RPMI8226 (cell line): ENCODE measurements at regions not wholly inside any gene's neighbourhood (a gene's known extent, or its start where the extent isn't known, plus 50 kb on each side); places are given as distances from the start of the nearest gene placed in this dataset.

ENCODE experiments used
- DNase-seq: peaks from one replicate; pipeline ENCODE4 v3.0.0-alpha.2; 2015

GRCh38 chrX:117215683-117216082, 752.9 kb upstream of the CT83 start:
- DNase-seq, result no peak

GRCh38 chrX:117196481-117196880, 733.7 kb upstream of the CT83 start:
- no peak for DNase-seq

GRCh38 chrX:117147249-117147648, 684.5 kb upstream of the CT83 start:
- no peak for DNase-seq

- DNase-seq, result no peak
These were observed 675.3 kb upstream of the CT83 start for GRCh38 chrX:117138070-117138469.

GRCh38 chrX:117134983-117135382, 672.2 kb upstream of the CT83 start:
- DNase-seq, result no peak

- no peak for DNase-seq
These were observed 657.9 kb upstream of the CT83 start for GRCh38 chrX:117120700-117121099.

- DNase-seq, result no peak
These were observed 633.8 kb upstream of the CT83 start for GRCh38 chrX:117096528-117096927.

GRCh38 chrX:117095393-117095792, 632.6 kb upstream of the CT83 start:
- no peak for DNase-seq

GRCh38 chrX:117094149-117094548, 631.4 kb upstream of the CT83 start:
- DNase-seq, result no peak

- no peak for DNase-seq
These were observed 630.5 kb upstream of the CT83 start for GRCh38 chrX:117093319-117093718.

- DNase-seq, result no peak
These were observed 629.9 kb upstream of the CT83 start for GRCh38 chrX:117092641-117093040.

GRCh38 chrX:117063224-117063623, 600.4 kb upstream of the CT83 start:
- no peak for DNase-seq

GRCh38 chrX:117059848-117060247, 597.1 kb upstream of the CT83 start:
- DNase-seq, result no peak

- DNase-seq, result no peak
These were observed 590.5 kb upstream of the CT83 start for GRCh38 chrX:117053260-117053659.

- DNase-seq, result no peak
These were observed 576.2 kb upstream of the CT83 start for GRCh38 chrX:117038918-117039440.

- no peak for DNase-seq
These were observed 547.5 kb upstream of the CT83 start for GRCh38 chrX:117010243-117010642.

GRCh38 chrX:117002981-117003380, 540.2 kb upstream of the CT83 start:
- DNase-seq, result no peak

- DNase-seq, result no peak
These were observed 512.7 kb upstream of the CT83 start for GRCh38 chrX:116975517-116975916.

- no peak for DNase-seq
These were observed 509.6 kb upstream of the CT83 start for GRCh38 chrX:116972362-116972761.

- DNase-seq, result no peak
These were observed 499.3 kb upstream of the CT83 start for GRCh38 chrX:116961872-116962582.

GRCh38 chrX:116930311-116930710, 467.5 kb upstream of the CT83 start:
- no peak for DNase-seq

GRCh38 chrX:116897526-116897925, 434.8 kb upstream of the CT83 start:
- no peak for DNase-seq

GRCh38 chrX:116881961-116882360, 419.2 kb upstream of the CT83 start:
- no peak for DNase-seq

- DNase-seq, result no peak
These were observed 410.9 kb upstream of the CT83 start for GRCh38 chrX:116873671-116874070.

- no peak for DNase-seq
These were observed 410.2 kb upstream of the CT83 start for GRCh38 chrX:116872931-116873330.
